ENCODE measurements at regions not wholly inside any gene's neighbourhood (a gene's known extent, or its start where the extent isn't known, plus 50 kb on each side); places are given as distances from the start of the nearest gene placed in this dataset.

DNA sequence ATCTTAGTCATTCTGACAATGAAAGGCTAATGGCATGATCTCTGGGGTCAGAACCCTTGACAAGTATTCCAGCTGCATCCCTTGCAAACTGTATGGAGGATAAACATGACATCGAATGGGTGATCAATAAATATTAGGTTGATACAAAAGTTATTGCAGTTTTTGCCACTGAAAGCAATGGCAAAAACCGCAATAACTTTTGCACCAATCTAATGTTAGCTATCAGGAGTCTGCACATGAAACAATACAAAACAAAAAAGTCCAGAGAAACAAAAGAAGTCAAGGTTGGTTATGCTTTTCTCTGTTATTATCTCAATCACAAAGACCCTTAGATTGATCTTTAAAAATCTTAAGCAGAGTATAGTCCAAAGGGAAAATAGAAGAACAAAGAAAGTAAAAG lies 292.7 kb downstream of the DUSP10 start:
- TF ChIP-seq, protein P1, sequence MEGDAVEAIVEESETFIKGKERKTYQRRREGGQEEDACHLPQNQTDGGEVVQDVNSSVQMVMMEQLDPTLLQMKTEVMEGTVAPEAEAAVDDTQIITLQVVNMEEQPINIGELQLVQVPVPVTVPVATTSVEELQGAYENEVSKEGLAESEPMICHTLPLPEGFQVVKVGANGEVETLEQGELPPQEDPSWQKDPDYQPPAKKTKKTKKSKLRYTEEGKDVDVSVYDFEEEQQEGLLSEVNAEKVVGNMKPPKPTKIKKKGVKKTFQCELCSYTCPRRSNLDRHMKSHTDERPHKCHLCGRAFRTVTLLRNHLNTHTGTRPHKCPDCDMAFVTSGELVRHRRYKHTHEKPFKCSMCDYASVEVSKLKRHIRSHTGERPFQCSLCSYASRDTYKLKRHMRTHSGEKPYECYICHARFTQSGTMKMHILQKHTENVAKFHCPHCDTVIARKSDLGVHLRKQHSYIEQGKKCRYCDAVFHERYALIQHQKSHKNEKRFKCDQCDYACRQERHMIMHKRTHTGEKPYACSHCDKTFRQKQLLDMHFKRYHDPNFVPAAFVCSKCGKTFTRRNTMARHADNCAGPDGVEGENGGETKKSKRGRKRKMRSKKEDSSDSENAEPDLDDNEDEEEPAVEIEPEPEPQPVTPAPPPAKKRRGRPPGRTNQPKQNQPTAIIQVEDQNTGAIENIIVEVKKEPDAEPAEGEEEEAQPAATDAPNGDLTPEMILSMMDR (IDR thresholded peaks at IDR 0.05; ENCODE audit: low read length) = no peak
- no peak for TF ChIP-seq EZH2 (IDR thresholded peaks at IDR 0.05; ENCODE audit: borderline replicate concordance, low read length)
